H9 (cell line): ENCODE measurements at regions not wholly inside any gene's neighbourhood (a gene's known extent, or its start where the extent isn't known, plus 50 kb on each side); places are given as distances from the start of the nearest gene placed in this dataset.

Experiments
- DNase-seq: peaks from one replicate; pipeline ENCODE4 v3.0.0-alpha.2; 2017
- H2AFZ ChIP-seq: one replicate; pipeline ENCODE4 v1.6.1; 2013; ENCODE audit warnings: mild to moderate bottlenecking, low read length, control low read depth, moderate library complexity
- H2AK5ac ChIP-seq: 2 replicates; pipeline ENCODE4 v1.6.1; 2013; ENCODE audit warnings: low read length, control low read depth, mixed read lengths; ENCODE audit not compliant: insufficient read length
- H2BK120ac ChIP-seq: one replicate; pipeline ENCODE4 v1.6.1; 2013; ENCODE audit warnings: low read depth, mild to moderate bottlenecking, low read length, control low read depth, inconsistent platforms; ENCODE audit not compliant: poor library complexity, severe bottlenecking
- H2BK12ac ChIP-seq: 2 replicates; pipeline ENCODE4 v1.6.1; 2013; ENCODE audit warnings: low read length, control low read depth, mixed read lengths, low read depth; ENCODE audit not compliant: insufficient read length
- H2BK15ac ChIP-seq: 2 replicates; pipeline ENCODE4 v1.6.1; 2013; ENCODE audit warnings: low read depth, low read length, control low read depth
- H2BK20ac ChIP-seq: one replicate; pipeline ENCODE4 v1.6.1; 2013; ENCODE audit warnings: low read depth, mild to moderate bottlenecking, low read length, control low read depth, inconsistent platforms; ENCODE audit not compliant: poor library complexity, severe bottlenecking
- H2BK5ac ChIP-seq: 2 replicates; pipeline ENCODE4 v1.6.1; 2013; ENCODE audit warnings: low read length, control low read depth, mixed read lengths; ENCODE audit not compliant: insufficient read length
- H3K14ac ChIP-seq: 2 replicates; pipeline ENCODE4 v1.6.1; 2013; ENCODE audit warnings: low read length, control low read depth; ENCODE audit not compliant: insufficient read depth
- H3K18ac ChIP-seq: 2 replicates; pipeline ENCODE4 v1.6.1; 2013; ENCODE audit warnings: low read depth, mild to moderate bottlenecking, mixed read lengths, low read length, control low read depth; ENCODE audit not compliant: insufficient read length
- H3K23ac ChIP-seq: 2 replicates; pipeline ENCODE4 v1.6.1; 2013; ENCODE audit warnings: low read length, control low read depth, mixed read lengths, low read depth; ENCODE audit not compliant: insufficient read length
- H3K23me2 ChIP-seq: 2 replicates; pipeline ENCODE4 v1.6.1; 2013; ENCODE audit warnings: low read depth, mild to moderate bottlenecking, mixed read lengths, low read length, control low read depth; ENCODE audit not compliant: insufficient read length, poor library complexity, severe bottlenecking
- H3K27ac ChIP-seq: 2 replicates; pipeline ENCODE4 v1.5.1; 2013; ENCODE audit warnings: low read length, control low read depth, mixed read lengths, low read depth; ENCODE audit not compliant: insufficient read length
- H3K27me3 ChIP-seq: 2 replicates; pipeline ENCODE4 v1.6.1; 2013; ENCODE audit warnings: low read length, control low read depth, inconsistent platforms; ENCODE audit not compliant: insufficient read depth
- H3K4ac ChIP-seq: 2 replicates; pipeline ENCODE4 v1.6.1; 2013; ENCODE audit warnings: low read depth, mild to moderate bottlenecking, control low read depth, inconsistent platforms, low read length, moderate library complexity
- H3K4me1 ChIP-seq: 2 replicates; pipeline ENCODE4 v1.6.1; 2013; ENCODE audit warnings: low read length, control low read depth, inconsistent platforms; ENCODE audit not compliant: insufficient read depth
- H3K4me2 ChIP-seq: 2 replicates; pipeline ENCODE4 v1.6.1; 2013; ENCODE audit warnings: low read length, control low read depth, mixed read lengths; ENCODE audit not compliant: insufficient read length, insufficient read depth
- H3K56ac ChIP-seq: 2 replicates; pipeline ENCODE4 v1.6.1; 2013; ENCODE audit warnings: low read depth, mild to moderate bottlenecking, mixed read lengths, low read length, control low read depth; ENCODE audit not compliant: insufficient read length
- H3K79me1 ChIP-seq: 2 replicates; pipeline ENCODE4 v1.6.1; 2013; ENCODE audit warnings: low read depth, mild to moderate bottlenecking, moderate library complexity, low read length, control low read depth, inconsistent platforms; ENCODE audit not compliant: insufficient read depth, poor library complexity, severe bottlenecking
- H3K79me2 ChIP-seq: 2 replicates; pipeline ENCODE4 v1.6.1; 2013; ENCODE audit warnings: low read length, control low read depth, inconsistent platforms; ENCODE audit not compliant: insufficient read depth
- H3K9ac ChIP-seq: 2 replicates; pipeline ENCODE4 v1.6.1; 2013; ENCODE audit warnings: low read length, control low read depth, mixed read lengths; ENCODE audit not compliant: insufficient read length; ENCODE audit errors: extremely low read depth
- H3K9me3 ChIP-seq: one replicate; pipeline ENCODE4 v1.6.1; 2013; ENCODE audit warnings: low read depth, low read length, inconsistent platforms; ENCODE audit not compliant: control insufficient read depth
- H3T11ph ChIP-seq: one replicate; pipeline ENCODE4 v1.6.1; 2013; ENCODE audit warnings: mild to moderate bottlenecking, low read length, control low read depth, inconsistent platforms
- H4K20me1 ChIP-seq: one replicate; pipeline ENCODE4 v1.6.1; 2013; ENCODE audit not compliant: control insufficient read depth, insufficient read length, insufficient read depth
- H4K5ac ChIP-seq: 2 replicates; pipeline ENCODE4 v1.6.1; 2013; ENCODE audit warnings: low read depth, mild to moderate bottlenecking, mixed read lengths, low read length, control low read depth; ENCODE audit not compliant: insufficient read length
- H4K8ac ChIP-seq: replicated peaks from 2 replicates; pipeline ENCODE4 v1.6.1; 2013; ENCODE audit warnings: low read length, control low read depth, mixed read lengths, low read depth; ENCODE audit not compliant: insufficient read length
- H4K91ac ChIP-seq: 2 replicates; pipeline ENCODE4 v1.6.1; 2013; ENCODE audit warnings: low read depth, mild to moderate bottlenecking, moderate library complexity, mixed read lengths, low read length, control low read depth; ENCODE audit not compliant: insufficient read length
- H3K27ac Mint-ChIP-seq, 3 experiments: 2 replicates in 2 of 3; 3 replicates in 1 of 3; pipeline ENCODE4 v1.8.0; 2020 to 2021; ENCODE audit warnings: mixed read lengths in 3 of 3, mild to moderate bottlenecking in 1 of 3, moderate library complexity in 1 of 3
- H3K27me3 Mint-ChIP-seq: 2 replicates; pipeline ENCODE4 v1.8.0; 2021; ENCODE audit warnings: low read depth, mild to moderate bottlenecking, moderate library complexity, mixed read lengths
- H3K36me3 Mint-ChIP-seq, 3 experiments: 2 replicates in 2 of 3; 3 replicates in 1 of 3; pipeline ENCODE4 v1.8.0; 2020 to 2021; ENCODE audit warnings: low read depth in 3 of 3, mixed read lengths in 3 of 3; ENCODE audit not compliant: insufficient read depth in 1 of 3
- H3K4me1 Mint-ChIP-seq, 2 experiments: 2 replicates each; pipeline ENCODE4 v1.8.0; 2020; ENCODE audit warnings: mixed read lengths in 2 of 2
- H3K4me3 Mint-ChIP-seq, 2 experiments: 2 replicates in 1 of 2; 3 replicates in 1 of 2; pipeline ENCODE4 v1.8.0; 2020 to 2021; ENCODE audit warnings: mild to moderate bottlenecking in 2 of 2, mixed read lengths in 2 of 2, moderate library complexity in 1 of 2
- H3K9me3 Mint-ChIP-seq, 2 experiments: 2 replicates in 1 of 2; 3 replicates in 1 of 2; pipeline ENCODE4 v1.8.0; 2020; ENCODE audit warnings: mild to moderate bottlenecking in 2 of 2, mixed read lengths in 2 of 2, moderate library complexity in 1 of 2
- TF ChIP-seq, protein P1 (sequence below): fragments of 200-600 bp; sonication (generic); conservative IDR thresholded peaks from 3 replicates; pipeline ENCODE4 v1.8.0; 2021; ENCODE audit warnings: antibody characterized with exemption, mild to moderate bottlenecking

DNA sequence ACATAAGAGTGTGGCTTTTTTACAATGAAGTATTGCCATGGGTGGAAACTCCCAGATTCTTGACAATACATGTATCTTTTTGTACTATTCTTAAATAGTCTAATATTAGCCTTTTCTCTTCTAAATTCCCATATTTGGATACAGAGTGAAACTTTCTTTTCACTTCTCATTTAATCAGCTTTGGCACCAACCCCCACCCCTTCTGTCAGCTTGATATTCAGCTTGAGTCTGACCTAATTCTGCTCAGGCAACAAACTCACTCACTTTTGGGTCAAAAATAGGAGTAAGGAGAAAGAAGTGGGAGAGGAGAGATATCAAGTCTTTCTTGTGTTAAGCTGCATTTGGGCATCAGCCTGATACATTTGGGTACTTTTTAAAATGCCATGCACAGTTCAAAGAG lies 397.5 kb downstream of the COG6 start:
- H4K20me1 ChIP-seq, result no peaks in the 10 kb centered on the region
- H2BK15ac ChIP-seq, result no peak overlapping the region
- H3T11ph ChIP-seq, result no peak overlapping the region
- no peak overlapping the region for H3K27ac Mint-ChIP-seq
- no peak for DNase-seq
- no peak overlapping the region for H3K9ac ChIP-seq
- no peaks in the 10 kb centered on the region for H3K9me3 Mint-ChIP-seq
- H3K18ac ChIP-seq, result no peak overlapping the region
- no peak overlapping the region for H4K8ac ChIP-seq
- H3K14ac ChIP-seq, result no peak overlapping the region
- no peak overlapping the region for H2AFZ ChIP-seq
- no peaks in the 10 kb centered on the region for H3K9me3 ChIP-seq
- no peaks in the 10 kb centered on the region for H3K4me1 ChIP-seq
- H3K79me1 ChIP-seq, result no peaks in the 10 kb centered on the region
- H3K4me3 Mint-ChIP-seq, result no peak overlapping the region
- no peak overlapping the region for H3K27ac ChIP-seq
- no peak overlapping the region for H3K4me2 ChIP-seq
- H3K27me3 Mint-ChIP-seq, result no peaks in the 10 kb centered on the region
- no peak overlapping the region for H2AK5ac ChIP-seq
- H3K4ac ChIP-seq, result no peak overlapping the region
- H2BK12ac ChIP-seq, result no peak overlapping the region
- H3K79me2 ChIP-seq, result no peaks in the 10 kb centered on the region
- H2BK5ac ChIP-seq, result no peak overlapping the region
- no peak overlapping the region for H4K5ac ChIP-seq
- H3K56ac ChIP-seq, result no peak overlapping the region
- H4K91ac ChIP-seq, result no peak overlapping the region
- no peaks in the 10 kb centered on the region for H3K36me3 Mint-ChIP-seq
- H3K4me1 Mint-ChIP-seq, result peaks cover 7 to 13% of the 10 kb centered on the region in 2 experiments; a peak in 3 of 4 replicates
- H3K23ac ChIP-seq, result no peak overlapping the region
- TF ChIP-seq, protein P1, sequence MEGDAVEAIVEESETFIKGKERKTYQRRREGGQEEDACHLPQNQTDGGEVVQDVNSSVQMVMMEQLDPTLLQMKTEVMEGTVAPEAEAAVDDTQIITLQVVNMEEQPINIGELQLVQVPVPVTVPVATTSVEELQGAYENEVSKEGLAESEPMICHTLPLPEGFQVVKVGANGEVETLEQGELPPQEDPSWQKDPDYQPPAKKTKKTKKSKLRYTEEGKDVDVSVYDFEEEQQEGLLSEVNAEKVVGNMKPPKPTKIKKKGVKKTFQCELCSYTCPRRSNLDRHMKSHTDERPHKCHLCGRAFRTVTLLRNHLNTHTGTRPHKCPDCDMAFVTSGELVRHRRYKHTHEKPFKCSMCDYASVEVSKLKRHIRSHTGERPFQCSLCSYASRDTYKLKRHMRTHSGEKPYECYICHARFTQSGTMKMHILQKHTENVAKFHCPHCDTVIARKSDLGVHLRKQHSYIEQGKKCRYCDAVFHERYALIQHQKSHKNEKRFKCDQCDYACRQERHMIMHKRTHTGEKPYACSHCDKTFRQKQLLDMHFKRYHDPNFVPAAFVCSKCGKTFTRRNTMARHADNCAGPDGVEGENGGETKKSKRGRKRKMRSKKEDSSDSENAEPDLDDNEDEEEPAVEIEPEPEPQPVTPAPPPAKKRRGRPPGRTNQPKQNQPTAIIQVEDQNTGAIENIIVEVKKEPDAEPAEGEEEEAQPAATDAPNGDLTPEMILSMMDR, result no peak
- no peaks in the 10 kb centered on the region for H3K23me2 ChIP-seq
- H2BK20ac ChIP-seq, result no peak overlapping the region
- H2BK120ac ChIP-seq, result no peak overlapping the region
- H3K27me3 ChIP-seq, result no peaks in the 10 kb centered on the region
